HG03558 (cell line): ENCODE measurements at regions not wholly inside any gene's neighbourhood (a gene's known extent, or its start where the extent isn't known, plus 50 kb on each side); places are given as distances from the start of the nearest gene placed in this dataset.

ENCODE experiments used
- ATAC-seq: cut with Tn5 transposase; IDR thresholded peaks from one replicate; pipeline ENCODE4 v1.9.1; 2021; ENCODE audit warnings: moderate number of reproducible peaks; ENCODE audit not compliant: unreplicated experiment; ENCODE audit errors: extremely low read depth

DNA sequence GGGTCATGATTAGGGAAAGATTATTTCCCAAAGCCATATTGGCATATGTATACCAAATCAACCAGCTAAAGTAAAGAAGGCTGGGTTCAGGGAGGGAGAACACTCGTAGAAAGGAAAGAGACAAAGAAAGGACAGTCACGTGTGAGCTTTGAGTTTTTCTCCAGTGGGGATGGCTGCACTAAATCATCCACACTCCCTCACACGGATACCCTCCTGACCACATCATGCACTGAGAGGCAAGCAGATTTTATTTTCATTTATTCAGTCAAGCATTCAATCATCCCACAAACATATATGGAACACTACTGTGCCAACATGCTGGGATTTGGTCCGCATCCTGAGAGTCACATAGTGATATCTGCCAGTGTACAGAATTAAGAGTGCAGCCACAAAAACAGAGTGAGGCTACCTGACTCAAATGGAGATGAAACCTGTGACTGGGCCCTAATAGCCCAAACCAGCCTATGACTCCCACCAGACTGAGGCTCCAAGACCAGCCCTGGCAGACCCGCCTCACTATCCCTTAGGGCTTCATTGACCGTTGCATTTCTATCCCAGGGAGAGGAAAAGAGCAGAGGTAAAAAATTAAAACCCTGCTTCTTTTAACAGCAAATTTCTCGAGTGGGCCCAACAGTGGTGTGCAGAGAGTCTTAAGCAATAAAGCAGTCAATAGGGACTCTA, 155.9 kb downstream of the BARHL2 start:
- no peak for ATAC-seq

DNA sequence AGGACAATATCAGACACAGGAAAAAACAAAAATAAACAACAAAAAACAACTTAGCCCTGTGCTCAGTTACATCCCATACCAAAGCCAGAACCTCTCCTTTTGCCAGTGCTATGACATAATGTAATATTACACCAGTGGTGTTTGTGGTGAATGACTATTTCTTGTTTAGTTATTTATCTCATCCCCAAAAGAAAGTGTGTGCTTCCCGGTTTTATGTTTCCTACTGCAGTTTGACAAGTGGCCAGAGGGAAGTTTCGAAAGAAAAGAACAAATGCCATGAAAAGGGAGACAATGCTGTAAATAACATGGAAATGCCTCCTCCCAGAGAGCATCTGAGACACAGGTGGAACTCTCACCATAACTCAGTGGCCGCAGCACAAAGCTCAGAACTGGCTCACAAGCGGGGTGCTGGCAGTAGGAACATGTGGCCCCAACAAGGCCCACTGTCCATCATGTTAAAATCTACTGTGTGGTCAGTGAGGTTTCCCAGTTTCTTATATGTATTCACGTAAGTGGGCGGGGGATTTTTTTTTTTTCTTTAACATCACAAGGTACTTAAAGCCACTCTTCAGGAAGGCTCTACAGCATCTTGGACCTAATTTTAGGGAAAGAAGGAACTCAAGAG, 158.2 kb downstream of the BARHL2 start:
- no peak for ATAC-seq

DNA sequence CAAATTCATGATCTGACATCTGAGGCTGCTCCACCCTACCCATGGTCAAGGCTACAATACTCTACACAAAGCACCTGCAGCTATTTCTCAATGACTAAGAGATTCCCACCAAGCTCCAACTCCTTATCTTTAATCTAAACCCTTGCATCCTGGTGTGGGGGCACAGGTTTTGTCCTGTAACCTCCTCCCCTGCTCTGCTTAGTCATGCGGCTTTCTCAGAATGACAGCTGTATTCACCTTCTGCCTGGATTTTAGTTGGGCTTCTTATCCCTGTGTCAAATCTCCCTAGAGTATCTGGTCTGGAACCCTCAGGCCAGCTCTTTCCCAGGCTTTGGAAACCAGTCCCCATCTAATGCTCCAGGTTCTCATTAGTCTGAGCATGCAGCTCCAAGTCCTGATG, 159.0 kb downstream of the BARHL2 start:
- ATAC-seq = no peak

DNA sequence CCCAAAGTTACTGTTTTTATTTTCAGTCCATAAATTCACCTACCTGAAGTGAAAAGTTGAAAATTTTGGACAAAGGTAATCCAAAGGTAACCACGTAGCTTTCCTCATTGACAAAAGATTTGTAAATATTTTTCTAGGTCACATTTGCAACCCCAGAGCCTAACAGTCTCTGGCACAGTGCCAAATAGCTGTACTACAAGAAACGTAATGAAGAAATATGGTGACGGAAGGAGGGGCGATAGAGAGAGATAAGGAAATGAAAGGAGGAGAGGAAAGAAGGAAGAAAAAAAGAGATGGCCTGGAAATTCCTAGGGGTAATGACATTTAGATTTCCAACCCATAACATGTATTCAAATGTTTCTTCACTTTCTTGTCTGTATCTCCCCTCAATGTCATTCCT, 159.4 kb downstream of the BARHL2 start:
- ATAC-seq = no peak

DNA sequence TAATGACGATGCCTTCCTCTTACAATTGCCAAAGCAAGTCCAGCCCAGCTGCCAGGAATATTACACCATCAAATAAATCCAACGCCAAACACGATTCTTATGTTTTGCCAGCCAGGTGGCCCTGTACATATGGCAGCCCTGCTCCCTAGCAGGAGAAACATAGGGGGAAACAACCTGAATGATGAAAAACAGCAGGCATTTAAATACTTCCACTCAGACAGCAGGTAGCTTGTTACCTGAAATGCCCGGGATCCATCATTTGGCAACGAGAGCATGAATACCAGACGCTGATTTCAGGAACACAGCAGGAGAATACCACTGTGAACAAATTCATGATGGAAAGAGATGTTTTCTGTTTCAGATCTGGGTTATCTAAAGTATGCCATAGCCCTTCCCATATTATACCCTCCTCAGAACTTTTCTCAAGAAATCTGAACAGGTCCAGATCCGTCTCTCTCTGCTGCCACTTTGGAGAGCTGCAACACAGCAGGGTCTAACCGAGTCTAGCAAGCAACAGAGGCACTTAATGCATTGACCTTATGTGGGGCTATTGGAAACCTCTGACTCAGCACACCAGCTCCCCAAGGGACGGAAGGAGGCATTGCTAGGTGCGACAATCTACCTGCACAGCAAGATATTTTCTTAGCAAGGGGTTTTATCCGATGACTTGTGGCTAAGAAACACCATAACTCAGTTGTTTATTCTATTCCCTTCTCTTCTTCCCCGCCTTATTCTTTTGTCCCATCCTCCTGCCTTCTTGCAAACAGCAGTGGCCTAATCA, 166.3 kb downstream of the BARHL2 start:
- ATAC-seq = no peak

DNA sequence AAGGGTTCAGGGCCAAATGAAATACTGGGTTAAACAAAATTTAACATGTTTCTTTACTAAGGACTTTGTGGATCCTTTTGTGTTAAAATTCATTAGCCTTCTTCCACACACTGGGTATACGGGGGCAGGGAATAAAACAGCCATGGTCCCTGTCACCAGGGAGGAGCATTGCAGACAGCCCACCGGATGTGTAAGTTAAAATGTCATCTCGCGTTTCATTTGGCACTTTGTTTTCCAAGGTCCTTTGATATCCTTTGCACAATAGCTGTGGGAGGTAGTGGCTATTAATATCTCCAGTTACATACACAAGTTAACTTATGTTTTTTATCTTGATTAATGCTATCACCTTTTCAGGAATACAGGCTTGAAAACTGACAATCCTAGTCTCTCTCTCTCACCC, 172.7 kb downstream of the BARHL2 start:
- no peak for ATAC-seq

DNA sequence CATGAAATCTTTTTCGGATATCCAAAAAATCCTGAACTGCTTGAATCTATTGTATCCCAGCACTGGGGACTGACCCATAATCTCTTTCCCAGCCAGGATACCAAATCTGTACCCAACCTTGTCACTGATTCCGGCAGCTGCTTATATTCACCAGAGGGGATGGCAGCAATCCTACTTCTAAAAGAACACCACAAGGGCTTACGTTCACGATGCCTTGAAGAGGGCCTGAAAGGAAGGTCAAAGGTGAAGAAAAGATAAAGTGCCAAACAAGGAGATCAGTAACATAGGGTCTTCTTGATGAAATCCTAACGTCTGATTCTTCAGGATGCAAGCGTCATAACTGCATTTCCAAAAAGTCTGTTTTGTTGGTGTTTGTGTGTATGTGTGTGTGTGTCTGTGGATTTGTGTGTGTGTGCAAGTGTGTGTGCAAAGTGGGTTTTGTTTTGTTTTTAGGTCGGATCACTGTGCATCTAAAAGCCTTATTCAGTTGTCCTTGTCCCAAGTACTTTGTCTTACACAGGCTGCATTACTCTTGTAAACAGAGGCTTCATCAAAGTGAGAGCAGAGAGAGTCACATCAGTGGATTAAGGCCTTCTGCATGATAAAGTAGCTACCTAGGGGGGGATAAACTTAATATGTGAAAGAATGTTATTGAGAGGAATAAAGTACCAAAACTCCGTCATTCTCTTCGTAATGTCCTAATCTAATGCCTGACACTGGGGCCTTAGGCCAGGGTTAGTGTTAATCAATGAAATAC, 179.3 kb downstream of the BARHL2 start:
- no peak for ATAC-seq

DNA sequence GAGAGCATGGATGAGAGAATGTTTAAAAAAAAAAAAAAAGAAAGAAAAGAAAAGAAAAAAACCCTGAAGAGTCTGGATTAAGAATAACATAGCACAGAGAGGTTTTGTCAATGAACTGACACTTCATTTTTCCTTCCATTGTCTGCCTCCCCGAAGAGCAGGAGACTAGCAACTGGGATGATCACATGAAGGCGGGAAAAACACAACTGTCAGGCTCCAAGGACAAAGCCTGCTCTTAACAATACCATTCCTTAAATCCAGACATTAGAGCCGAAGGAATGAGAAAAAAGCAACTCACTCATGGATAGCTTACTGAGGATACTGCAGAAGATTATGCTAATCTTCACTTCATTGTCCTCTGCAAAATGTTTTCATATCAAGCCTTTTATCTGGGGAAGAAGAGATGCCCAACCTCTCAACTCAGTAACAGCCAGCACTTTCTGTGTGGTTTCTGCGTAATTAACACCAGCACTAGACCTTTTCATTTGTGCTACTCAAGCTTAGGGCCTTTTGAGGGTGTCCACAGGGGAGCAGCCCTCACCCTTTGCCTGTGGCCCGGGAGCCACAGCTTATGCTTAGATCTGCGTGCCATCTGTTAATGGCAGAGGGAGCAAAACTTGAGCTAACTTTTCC, 182.3 kb downstream of the BARHL2 start:
- no peak for ATAC-seq

DNA sequence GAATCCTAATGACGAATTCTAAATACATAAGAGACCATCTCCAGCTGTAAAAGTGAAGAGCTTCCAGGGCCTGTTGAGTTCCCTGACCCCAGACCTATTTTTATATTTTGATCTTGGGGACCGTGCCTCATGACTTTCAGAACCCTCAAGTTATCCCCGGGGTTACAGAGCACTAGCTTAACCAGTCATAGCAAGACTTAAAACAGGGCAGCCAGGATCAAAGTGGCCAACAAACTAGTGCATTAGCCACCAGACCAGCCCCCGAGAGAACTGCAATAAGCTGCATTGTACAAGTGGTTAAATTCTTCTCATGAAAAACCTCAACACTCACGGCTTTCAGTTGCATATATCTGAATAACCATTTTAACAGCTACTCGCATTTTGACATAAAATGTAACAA, 183.0 kb downstream of the BARHL2 start:
- ATAC-seq = no peak

DNA sequence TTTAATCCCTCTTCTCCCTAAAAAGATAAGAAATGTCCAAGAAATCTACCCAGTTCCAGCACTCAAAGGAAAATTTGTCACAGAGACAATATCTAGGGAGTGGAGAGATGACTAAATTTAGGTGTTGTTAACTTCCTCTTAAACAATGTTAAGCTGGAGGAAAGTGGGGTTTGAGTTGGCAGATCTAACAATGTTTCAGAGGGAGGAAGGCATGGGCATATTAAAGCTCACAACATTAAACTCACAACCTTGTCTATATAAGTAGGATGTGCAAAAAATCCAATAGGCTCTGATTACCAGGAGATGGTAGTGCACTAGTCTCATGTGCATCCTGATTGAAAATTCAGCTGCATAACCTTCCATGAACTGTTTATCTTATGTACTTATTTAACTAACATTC, 190.1 kb downstream of the BARHL2 start:
- no peak for ATAC-seq

DNA sequence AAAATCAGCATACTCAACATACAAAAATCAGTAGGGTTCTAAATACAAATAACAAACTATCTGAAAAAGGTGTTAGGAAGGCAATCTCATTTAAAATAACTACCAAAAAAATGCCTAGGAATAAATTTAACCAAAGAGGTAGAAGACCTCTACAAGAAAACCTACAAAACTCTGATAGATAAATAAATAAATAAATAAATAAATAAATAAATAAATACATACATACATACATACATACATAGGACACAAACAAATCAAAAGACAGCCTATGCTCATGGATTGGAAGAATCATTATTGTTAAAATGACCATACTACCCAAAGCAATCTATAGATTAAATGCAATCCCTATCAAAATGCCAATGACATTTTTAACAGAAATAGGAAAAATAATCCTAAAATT, 194.7 kb downstream of the BARHL2 start:
- ATAC-seq = no peak

DNA sequence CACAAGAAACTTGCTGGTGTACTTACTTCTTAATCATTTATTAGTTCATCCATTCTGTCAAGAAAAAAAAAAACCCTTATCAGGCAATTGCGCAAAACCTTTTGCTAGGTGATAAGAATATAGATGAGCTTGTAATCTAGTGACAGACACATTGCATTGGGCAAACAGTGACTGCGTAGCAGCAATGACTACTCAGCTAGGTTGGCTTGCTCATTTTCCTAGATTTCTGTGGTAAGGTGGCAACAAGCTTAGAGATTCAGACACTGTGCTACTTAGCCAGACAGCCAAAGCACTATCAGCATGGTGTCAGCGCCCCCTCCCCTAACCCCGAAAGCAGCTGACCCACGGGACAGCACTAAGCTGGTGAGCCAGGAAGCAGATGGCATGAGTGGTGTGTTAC, 203.1 kb downstream of the BARHL2 start:
- no peak for ATAC-seq

DNA sequence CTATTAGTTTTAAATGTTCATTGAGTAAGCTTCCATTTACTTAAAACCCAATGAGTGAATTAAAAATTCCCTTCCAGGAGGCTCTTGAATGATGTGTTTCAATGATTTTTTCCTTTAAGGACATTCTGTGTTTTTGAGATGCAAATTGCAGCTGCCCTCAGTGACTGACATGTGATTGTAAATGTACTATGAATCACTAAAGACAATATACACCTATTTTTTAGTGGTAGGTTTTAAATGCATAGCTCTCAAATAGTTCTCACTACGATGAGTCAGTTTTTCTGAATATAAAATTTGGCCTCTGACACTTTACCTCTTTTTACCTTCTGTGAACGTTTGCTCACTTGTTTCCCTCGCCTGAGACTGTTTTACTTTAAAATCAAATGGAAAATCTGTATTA, 204.7 kb downstream of the BARHL2 start:
- ATAC-seq = no peak

DNA sequence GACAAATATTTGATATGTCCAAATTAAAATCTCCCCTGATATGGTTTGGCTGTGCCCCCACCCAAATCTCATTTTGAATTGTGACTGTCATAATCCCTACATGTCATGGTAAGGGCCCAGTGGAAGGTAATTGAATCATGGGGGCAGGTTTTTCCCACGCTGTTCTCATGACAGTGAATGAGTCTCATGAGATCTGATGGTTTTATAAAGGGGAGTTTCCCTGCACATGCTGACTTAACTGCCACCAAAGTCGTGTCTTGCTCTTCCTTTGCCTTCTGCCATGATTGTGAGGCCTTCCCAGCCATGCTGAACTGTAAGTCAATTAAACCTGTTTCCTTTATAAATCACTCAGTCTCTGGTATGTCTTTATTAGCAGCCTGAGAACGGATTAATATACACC, 207.0 kb downstream of the BARHL2 start:
- ATAC-seq = no peak

DNA sequence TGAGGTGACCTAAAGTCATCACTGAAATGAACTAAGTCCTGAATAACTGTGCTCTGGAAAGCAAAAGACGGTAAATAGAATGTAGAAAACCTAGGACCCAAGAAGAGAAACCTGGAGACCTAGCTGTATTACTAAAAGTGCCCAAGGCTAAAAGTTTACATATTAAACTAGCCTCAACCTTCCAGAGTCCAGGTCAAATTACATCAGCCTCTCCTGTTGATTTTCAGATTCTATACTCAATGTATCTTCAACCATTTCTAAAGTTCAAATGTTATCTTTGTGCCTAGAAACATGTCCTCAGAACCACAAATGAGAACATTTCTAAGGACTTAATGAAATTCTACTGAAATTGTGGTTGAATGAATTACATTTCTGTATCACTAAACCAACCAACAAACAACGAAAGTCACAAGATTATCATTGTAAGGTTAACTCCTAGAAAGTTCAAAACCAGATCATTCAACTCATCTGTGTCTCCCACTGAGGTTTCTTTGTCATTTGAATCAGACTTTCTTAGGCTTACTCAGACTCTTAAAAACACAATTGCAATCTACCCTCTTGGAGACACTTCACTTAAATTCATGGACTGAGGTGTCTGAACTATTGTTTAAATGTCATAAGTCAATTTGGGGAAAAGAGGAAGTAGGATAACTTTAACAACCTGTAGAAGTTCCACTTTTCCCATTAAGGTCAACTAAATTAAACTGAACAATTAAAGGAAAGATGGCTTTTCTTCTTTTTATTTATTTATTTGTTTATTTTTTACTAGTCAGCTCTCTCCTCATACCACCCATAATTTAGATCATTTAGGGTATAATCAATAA, 207.7 kb downstream of the BARHL2 start:
- ATAC-seq = no peak

DNA sequence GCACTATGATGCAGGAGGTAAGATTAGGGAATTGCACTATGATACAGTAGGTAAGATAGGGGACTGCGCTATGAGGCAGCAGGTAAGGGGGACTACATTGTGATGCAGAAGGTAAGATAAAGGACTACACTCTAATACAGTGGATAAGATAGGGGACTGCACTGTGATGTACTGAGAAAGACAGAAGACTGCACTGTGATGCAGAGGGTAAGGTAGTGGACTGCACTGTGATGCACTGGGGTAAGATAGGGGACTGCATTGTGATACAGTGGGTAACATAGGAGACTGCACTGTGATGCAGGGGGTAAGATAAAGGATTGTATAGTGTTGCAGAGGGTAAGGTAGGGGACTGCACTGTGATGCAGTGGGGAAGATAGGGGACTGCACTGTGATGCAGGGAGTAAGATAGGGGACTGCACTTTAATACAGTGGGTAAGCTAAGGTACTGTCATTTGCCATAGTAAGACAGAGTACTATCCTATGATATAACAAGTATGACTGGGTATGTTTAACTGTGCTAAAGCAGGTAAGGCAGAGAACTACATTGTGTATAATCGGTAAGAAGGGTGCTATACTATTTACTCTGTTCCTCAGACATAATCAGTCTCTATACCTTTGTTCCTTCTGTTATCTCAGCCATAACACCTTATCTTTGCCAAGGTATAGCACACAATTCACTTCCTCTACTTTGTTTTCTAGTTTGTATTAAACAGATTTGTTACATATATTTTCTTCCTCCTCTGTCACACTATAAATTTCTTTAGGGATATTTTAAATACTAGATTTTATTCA, 208.5 kb downstream of the BARHL2 start:
- no peak for ATAC-seq

DNA sequence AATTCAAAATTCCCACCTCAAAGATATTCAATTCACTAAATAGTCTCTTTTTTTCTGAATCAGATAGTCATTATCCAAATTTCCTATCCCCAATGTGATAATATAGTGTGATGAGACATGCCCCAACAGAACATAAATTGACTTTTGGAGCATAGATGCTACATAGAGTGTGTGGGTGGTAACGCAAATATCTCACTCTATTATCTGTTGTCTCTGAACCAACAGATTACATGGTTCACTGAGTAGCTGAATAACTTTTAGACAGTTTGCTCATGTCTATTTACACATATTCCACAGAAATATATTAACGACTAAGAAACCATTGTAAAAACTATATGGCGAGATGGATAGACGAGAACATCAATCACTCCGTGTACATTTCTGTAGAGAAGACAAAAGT, 209.9 kb downstream of the BARHL2 start:
- no peak for ATAC-seq

DNA sequence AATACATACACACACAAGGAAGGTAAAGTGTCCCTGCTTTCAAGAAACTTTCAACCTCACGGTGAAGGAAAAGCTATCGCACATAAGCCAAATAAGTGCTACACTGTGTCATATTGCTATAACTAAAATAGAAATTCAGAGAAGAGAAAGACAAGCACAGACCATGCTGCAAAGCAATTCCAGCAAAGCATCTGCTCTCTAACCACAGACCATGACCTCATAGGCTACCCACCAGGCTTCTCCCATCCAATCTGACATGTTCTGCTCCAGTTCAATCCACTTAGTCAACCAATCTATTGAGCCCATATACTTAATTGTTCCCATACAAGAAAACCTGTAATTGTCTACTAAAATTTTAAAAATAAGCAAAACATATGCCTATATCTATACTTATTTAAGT, 211.3 kb downstream of the BARHL2 start:
- ATAC-seq = no peak

DNA sequence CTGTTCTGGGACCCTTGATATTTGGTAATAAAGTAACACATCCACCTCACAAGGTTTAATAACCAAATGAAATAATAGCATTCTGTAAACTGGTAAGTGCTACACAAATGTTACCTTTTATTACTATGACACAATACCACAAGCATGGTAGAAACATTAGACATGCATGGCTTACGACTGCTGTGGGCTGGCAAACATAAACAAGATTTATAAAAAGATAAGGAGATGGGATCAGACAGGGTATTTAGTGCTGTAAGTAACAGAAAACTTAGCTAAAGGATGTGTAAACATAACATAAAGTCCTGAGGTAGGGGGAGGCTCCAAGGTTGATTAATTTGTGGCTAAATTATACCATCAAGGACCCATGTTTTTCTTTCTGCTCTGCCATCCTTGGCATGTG, 212.6 kb downstream of the BARHL2 start:
- ATAC-seq = no peak
